A549 (cell line): ENCODE measurements at regions not wholly inside any gene's neighbourhood (a gene's known extent, or its start where the extent isn't known, plus 50 kb on each side); places are given as distances from the start of the nearest gene placed in this dataset.

Experiments used
- ATAC-seq, 2 experiments: fragments of 200-7000 bp in 1 of 2; fragments of >200 bp in 1 of 2; cut with Nextera tagmentation in 1 of 2; cut with Tn5 transposase in 1 of 2; 3 replicates each; pipeline versions ENCODE4 v1.8.0 to v1.9.1; 2018 to 2020; ENCODE audit warnings: mild to moderate bottlenecking in 1 of 2, moderate library complexity in 1 of 2
- CTCF ChIA-PET: fragments of 300-600 bp; sonication (Branson Sonifier 250); formaldehyde crosslinking; extraction: SDS; loops from one replicate; lab custom pipeline; 2021; ENCODE audit warnings: antibody characterized with exemption, inconsistent platforms; lab: Yijun Ruan, JAX
- POLR2A ChIA-PET: fragments of 350-600 bp; formaldehyde crosslinking; extraction: SDS; loops from one replicate; lab custom pipeline; 2021; ENCODE audit warnings: antibody characterized with exemption, inconsistent platforms; lab: Yijun Ruan, JAX
- DNase-seq, 2 experiments: peaks; one replicate each; pipeline versions ENCODE4 v3.0.0 to v3.0.0-alpha.2; 2011 to 2016; ENCODE audit warnings: low read depth in 1 of 2, low spot score in 1 of 2
- FAIRE-seq: peaks from 2 replicates; lab custom pipeline; 2011; peaks lifted over from hg19 to GRCh38; lab: Jason Lieb, UNC
- H3K27ac ChIP-seq, 2 experiments: fragments of >200 bp; sonication (Bioruptor Twin); formaldehyde crosslinking; 3 replicates each; pipeline ENCODE4 v1.5.1; 2016 to 2017
- H3K4me1 ChIP-seq: fragments of >200 bp; sonication (Bioruptor Twin); formaldehyde crosslinking; 3 replicates; pipeline ENCODE4 v1.6.1; 2016
- H3K4me2 ChIP-seq: fragments of >200 bp; sonication (Bioruptor Twin); formaldehyde crosslinking; 3 replicates; pipeline ENCODE4 v1.6.1; 2016
- H3K4me3 ChIP-seq: fragments of >200 bp; sonication (Bioruptor Twin); formaldehyde crosslinking; 3 replicates; pipeline ENCODE4 v1.5.1; 2016
- H3K9me3 ChIP-seq: fragments of >200 bp; sonication (Bioruptor Twin); formaldehyde crosslinking; 3 replicates; pipeline ENCODE4 v1.6.1; 2016
- CBX2 ChIP-seq: fragments of 200-600 bp; sonication (generic); IDR thresholded peaks from 2 replicates; pipeline ENCODE4 v1.6.1; 2016; ENCODE audit warnings: low read depth, mild to moderate bottlenecking, borderline replicate concordance
- CBX8 ChIP-seq: fragments of 200-600 bp; sonication (generic); IDR thresholded peaks from 2 replicates; pipeline ENCODE4 v1.6.1; 2016
- CEBPB ChIP-seq, 2 experiments: fragments of >200 bp in 1 of 2; sonication (Bioruptor Twin) in 1 of 2; formaldehyde crosslinking in 1 of 2; IDR thresholded peaks; 2 replicates each; pipeline ENCODE4 v1.6.1; 2012 to 2016
- CHD2 ChIP-seq: fragments of 150-350 bp; IDR thresholded peaks from 2 replicates; pipeline ENCODE4 v1.6.1; 2014; ENCODE audit warnings: low read length; ENCODE audit not compliant: partially characterized antibody
- CHD4 ChIP-seq: fragments of 200-600 bp; sonication (generic); IDR thresholded peaks from 2 replicates; pipeline ENCODE4 v1.6.1; 2016; ENCODE audit warnings: antibody characterized with exemption, mild to moderate bottlenecking, borderline replicate concordance
- FOXS1 ChIP-seq: fragments of 250-450 bp; sonication (Bioruptor Pico); IDR thresholded peaks from 2 replicates; pipeline ENCODE4 v1.5.0; 2020; ENCODE audit warnings: mild to moderate bottlenecking, moderate library complexity
- HDAC2 ChIP-seq: fragments of 200-600 bp; sonication (generic); IDR thresholded peaks from 2 replicates; pipeline ENCODE4 v1.6.1; 2016
- HOXB5 ChIP-seq: fragments of 250-450 bp; sonication (Bioruptor Pico); IDR thresholded peaks from 2 replicates; pipeline ENCODE4 v1.5.0; 2020; ENCODE audit warnings: mild to moderate bottlenecking, moderate library complexity
- KDM1A ChIP-seq: fragments of 200-600 bp; sonication (generic); IDR thresholded peaks from 2 replicates; pipeline ENCODE4 v1.6.1; 2016; ENCODE audit warnings: low read depth, mild to moderate bottlenecking
- MAFK ChIP-seq: fragments of 450-650 bp; IDR thresholded peaks from 2 replicates; pipeline ENCODE4 v1.6.1; 2014; ENCODE audit not compliant: partially characterized antibody
- MAZ ChIP-seq: fragments of 150-350 bp; IDR thresholded peaks from 2 replicates; pipeline ENCODE4 v1.6.1; 2014; ENCODE audit warnings: antibody characterized with exemption, low read depth, low read length, borderline replicate concordance
- NPAS2 ChIP-seq: fragments of 250-450 bp; sonication (Bioruptor Pico); IDR thresholded peaks from 2 replicates; pipeline ENCODE4 v1.8.0; 2022; ENCODE audit warnings: mild to moderate bottlenecking, moderate library complexity, borderline replicate concordance
- RAD21 ChIP-seq, 2 experiments: fragments of >200 bp in 1 of 2; sonication (Bioruptor Twin) in 1 of 2; formaldehyde crosslinking in 1 of 2; IDR thresholded peaks in 1 of 2; conservative IDR thresholded peaks in 1 of 2; 2 replicates in 1 of 2; 3 replicates in 1 of 2; pipeline ENCODE4 v1.6.1; 2012 to 2018; ENCODE audit warnings: inconsistent platforms in 1 of 2
- RFX5 ChIP-seq: fragments of 450-650 bp; IDR thresholded peaks from 2 replicates; pipeline ENCODE4 v1.7.1; 2014; ENCODE audit warnings: antibody characterized with exemption, mild to moderate bottlenecking, moderate library complexity
- RNF2 ChIP-seq: fragments of 200-600 bp; sonication (generic); IDR thresholded peaks from 2 replicates; pipeline ENCODE4 v1.6.1; 2016; ENCODE audit warnings: low read depth, mild to moderate bottlenecking, antibody characterized with exemption, moderate library complexity, borderline replicate concordance
- SMC3 ChIP-seq: fragments of >200 bp; sonication (Bioruptor Twin); formaldehyde crosslinking; IDR thresholded peaks from 3 replicates; pipeline ENCODE4 v1.6.1; 2018; ENCODE audit warnings: inconsistent platforms
- SREBF2 ChIP-seq: fragments of 450-650 bp; IDR thresholded peaks from 2 replicates; pipeline ENCODE4 v1.6.1; 2014; ENCODE audit warnings: mild to moderate bottlenecking, moderate library complexity
- TP53 ChIP-seq: fragments of 250-450 bp; sonication (Bioruptor Pico); IDR thresholded peaks from 2 replicates; pipeline ENCODE4 v1.5.0; 2021; ENCODE audit warnings: mild to moderate bottlenecking, moderate library complexity
- ZC3H11A ChIP-seq: fragments of 450-650 bp; IDR thresholded peaks from 2 replicates; pipeline ENCODE4 v1.6.1; 2014; ENCODE audit warnings: antibody characterized with exemption, mild to moderate bottlenecking
- ZSCAN20 ChIP-seq: fragments of 250-450 bp; sonication (Bioruptor Pico); IDR thresholded peaks from 2 replicates; pipeline ENCODE4 v1.8.0; 2022; ENCODE audit warnings: mild to moderate bottlenecking, moderate library complexity
- WGBS: methylation state at CpG from one replicate; pipeline ENCODE4 v1.1.6; 2017; ENCODE audit errors: missing lambda C conversion rate; 5-methylcytosine and 5-hydroxymethylcytosine counted together
- TF ChIP-seq, protein P1 (sequence below): fragments of >200 bp; sonication (Bioruptor Twin); formaldehyde crosslinking; IDR thresholded peaks from 3 replicates; pipeline ENCODE4 v1.5.1; 2016
- TF ChIP-seq, protein P2 (sequence below): fragments of 150-350 bp; IDR thresholded peaks from 2 replicates; pipeline ENCODE4 v1.6.1; 2014; ENCODE audit warnings: low read depth, mild to moderate bottlenecking, low read length
- TF ChIP-seq, protein P3 (sequence below): IDR thresholded peaks from 2 replicates; pipeline ENCODE4 v1.6.1; 2012
- TF ChIP-seq, protein P4 (sequence below): fragments of >200 bp; sonication (Bioruptor Twin); formaldehyde crosslinking; IDR thresholded peaks from 2 replicates; pipeline ENCODE4 v1.6.1; 2016

DNA sequence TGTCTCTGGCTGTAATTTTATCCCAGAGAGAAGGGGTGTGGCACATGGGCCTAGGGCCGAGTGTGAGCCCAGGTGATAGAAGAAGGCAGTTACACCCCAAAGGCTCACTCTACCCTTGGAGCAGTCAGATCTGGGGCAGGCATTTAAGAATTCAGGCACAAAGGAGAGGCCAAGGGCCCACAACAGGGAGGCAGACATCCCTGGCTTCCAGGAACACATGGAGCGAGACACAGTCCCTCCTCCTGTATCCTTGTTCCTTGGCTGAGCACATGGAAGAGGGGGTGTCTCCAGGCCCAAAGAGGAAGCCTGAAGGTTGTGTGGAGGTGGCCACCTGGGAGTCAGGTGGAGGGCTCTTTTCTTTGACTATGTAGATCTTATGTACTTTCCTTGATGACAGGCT lies 286.2 kb downstream of the RPS24 start:
- no peak for TF ChIP-seq SMC3
- no peak for TF ChIP-seq HOXB5
- TF ChIP-seq RNF2 = no peak
- TF ChIP-seq MAZ = no peak
- TF ChIP-seq, protein P1, sequence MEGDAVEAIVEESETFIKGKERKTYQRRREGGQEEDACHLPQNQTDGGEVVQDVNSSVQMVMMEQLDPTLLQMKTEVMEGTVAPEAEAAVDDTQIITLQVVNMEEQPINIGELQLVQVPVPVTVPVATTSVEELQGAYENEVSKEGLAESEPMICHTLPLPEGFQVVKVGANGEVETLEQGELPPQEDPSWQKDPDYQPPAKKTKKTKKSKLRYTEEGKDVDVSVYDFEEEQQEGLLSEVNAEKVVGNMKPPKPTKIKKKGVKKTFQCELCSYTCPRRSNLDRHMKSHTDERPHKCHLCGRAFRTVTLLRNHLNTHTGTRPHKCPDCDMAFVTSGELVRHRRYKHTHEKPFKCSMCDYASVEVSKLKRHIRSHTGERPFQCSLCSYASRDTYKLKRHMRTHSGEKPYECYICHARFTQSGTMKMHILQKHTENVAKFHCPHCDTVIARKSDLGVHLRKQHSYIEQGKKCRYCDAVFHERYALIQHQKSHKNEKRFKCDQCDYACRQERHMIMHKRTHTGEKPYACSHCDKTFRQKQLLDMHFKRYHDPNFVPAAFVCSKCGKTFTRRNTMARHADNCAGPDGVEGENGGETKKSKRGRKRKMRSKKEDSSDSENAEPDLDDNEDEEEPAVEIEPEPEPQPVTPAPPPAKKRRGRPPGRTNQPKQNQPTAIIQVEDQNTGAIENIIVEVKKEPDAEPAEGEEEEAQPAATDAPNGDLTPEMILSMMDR = no peak
- no peak for TF ChIP-seq CBX8
- TF ChIP-seq CHD4 = no peak
- TF ChIP-seq CEBPB (IDR thresholded peaks at IDR 0.05) = no peak
- TF ChIP-seq MAFK = no peak
- no peak for TF ChIP-seq FOXS1 (CRISPR knock-in tag)
- TF ChIP-seq RFX5 = no peak
- TF ChIP-seq RAD21 (conservative IDR thresholded peaks at IDR 0.05 in 1 of 2, IDR thresholded peaks at IDR 0.05 in 1 of 2) = no peak
- no peak for TF ChIP-seq ZC3H11A
- TF ChIP-seq, protein P2, sequence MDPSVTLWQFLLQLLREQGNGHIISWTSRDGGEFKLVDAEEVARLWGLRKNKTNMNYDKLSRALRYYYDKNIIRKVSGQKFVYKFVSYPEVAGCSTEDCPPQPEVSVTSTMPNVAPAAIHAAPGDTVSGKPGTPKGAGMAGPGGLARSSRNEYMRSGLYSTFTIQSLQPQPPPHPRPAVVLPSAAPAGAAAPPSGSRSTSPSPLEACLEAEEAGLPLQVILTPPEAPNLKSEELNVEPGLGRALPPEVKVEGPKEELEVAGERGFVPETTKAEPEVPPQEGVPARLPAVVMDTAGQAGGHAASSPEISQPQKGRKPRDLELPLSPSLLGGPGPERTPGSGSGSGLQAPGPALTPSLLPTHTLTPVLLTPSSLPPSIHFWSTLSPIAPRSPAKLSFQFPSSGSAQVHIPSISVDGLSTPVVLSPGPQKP = no peak
- Histone ChIP-seq H3K4me1 (peaks cover 7% of the 10 kb centered on the region; the same call in 2 of the 3 replicates), H3K4me3 (no peak overlapping the region), H3K4me2 (no peak overlapping the region), H3K9me3 (peaks cover 4% of the 10 kb centered on the region; the same call in 1 of the 3 replicates), H3K27ac (no peak overlapping the region)
- WGBS = 79% methylated on average over 2 of the region's 2 CpGs
- CTCF ChIA-PET = no interaction called here
- POLR2A ChIA-PET = no interaction called here
- FAIRE-seq (no peak), DNase-seq (no peak), ATAC-seq (no peak)

DNA sequence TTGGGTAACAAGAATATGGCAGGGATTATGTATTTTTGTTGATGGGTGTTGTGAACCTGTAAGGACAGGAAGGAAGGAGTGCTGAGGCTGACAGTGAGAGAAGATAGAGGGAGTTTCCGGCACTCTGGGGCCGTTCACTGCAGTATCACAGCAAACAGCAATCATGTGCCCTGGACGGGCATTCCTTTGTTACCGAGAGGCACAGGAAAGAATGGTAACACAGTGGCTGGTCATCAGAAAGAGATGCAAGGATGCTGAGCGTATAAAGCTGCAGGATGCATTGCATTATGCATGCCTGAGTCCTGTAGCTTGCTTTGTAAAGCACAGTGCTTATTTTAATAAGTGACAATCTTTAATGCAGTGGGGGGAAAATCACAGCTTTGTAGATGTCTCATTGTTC lies 286.8 kb downstream of the RPS24 start:
- no peak for ATAC-seq
- H3K4me1 ChIP-seq = peaks cover 7% of the 10 kb centered on the region; the same call in 2 of the 3 replicates
- H3K9me3 ChIP-seq = no peaks in the 10 kb centered on the region; the same call in 1 of the 3 replicates
- no peak overlapping the region for H3K4me2 ChIP-seq
- no peak overlapping the region for H3K27ac ChIP-seq
- POLR2A ChIA-PET = no interaction called here
- no peak for DNase-seq
- 64% methylated on average over 5 of the region's 5 CpGs for WGBS
- FAIRE-seq = no peak
- CTCF ChIA-PET = interaction anchor here (2.1 kb wide), 1 partner anchor 16 kb away, joined by 4 read pairs; no protein-coding TSS in a partner anchor
- no peak overlapping the region for H3K4me3 ChIP-seq
- TF ChIP-seq, protein P3, sequence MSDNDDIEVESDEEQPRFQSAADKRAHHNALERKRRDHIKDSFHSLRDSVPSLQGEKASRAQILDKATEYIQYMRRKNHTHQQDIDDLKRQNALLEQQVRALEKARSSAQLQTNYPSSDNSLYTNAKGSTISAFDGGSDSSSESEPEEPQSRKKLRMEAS = no peak
- TF ChIP-seq NPAS2 (CRISPR knock-in tag) = no peak
- TF ChIP-seq, protein P4, sequence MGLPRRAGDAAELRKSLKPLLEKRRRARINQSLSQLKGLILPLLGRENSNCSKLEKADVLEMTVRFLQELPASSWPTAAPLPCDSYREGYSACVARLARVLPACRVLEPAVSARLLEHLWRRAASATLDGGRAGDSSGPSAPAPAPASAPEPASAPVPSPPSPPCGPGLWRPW = no peak
- TF ChIP-seq CHD4 = no peak
- no peak for TF ChIP-seq TP53 (CRISPR knock-in tag)
- TF ChIP-seq KDM1A = no peak
- no peak for TF ChIP-seq HOXB5
- no peak for TF ChIP-seq SREBF2
- TF ChIP-seq CBX2 = no peak
- TF ChIP-seq ZC3H11A = no peak
- no peak for TF ChIP-seq CHD2
- no peak for TF ChIP-seq ZSCAN20 (CRISPR knock-in tag)
- no peak for TF ChIP-seq HDAC2
